ENCODE measurements at regions not wholly inside any gene's neighbourhood (a gene's known extent, or its start where the extent isn't known, plus 50 kb on each side); places are given as distances from the start of the nearest gene placed in this dataset.

DNA sequence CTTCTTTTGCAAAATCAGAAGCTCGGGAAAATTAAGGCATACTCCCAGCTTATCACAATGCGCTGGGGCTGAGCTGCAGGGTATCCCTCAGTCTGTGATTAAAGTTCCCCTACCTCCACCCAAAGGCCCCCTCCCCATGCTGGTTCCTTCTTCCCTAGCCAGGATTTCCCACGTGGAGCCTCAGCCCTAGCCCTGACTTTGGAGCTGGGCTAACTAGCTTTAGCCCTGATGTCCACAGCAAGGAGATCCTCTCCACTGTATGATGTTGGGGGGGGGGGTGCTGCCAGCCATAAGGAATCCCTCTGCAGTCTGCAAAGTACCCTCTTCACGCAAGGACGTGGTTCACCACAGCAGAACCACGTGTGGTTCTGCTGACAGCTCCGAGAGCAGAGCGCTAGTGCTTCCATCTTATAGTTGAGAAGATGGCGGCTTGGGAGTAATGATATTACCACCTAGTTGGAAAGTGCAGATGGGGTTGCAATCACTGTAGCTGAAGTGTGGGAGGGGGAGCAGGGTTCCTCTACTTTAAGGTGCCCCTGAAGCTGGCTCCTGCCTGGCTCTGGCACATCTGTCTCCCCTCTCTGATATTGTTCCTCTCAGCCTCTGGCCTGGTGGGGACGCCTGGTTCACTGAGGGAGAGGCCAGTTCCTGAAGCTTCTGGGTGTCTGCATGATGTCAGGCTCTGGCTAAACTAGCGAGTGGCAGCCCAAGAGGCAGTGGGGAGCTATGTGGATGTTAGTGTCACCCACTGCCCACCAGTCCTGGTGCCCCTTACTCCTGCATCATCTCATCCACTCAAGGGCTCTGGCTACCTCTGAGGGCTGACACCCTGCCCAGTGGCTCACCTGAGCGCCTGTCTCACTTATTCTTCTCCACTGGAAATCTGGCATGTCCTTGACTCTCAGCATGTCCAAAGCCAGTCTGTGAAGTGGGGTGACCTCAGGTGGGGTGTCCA is 270.7 kb downstream of the RPS24 start:
- TF ChIP-seq YY1 (IDR thresholded peaks at IDR 0.05; ENCODE audit: insufficient read depth, insufficient read length) (no peak), ZNF274 (IDR thresholded peaks at IDR 0.05; ENCODE audit: low read depth, low read length) (no peak), SUZ12 (IDR thresholded peaks at IDR 0.05; ENCODE audit: extremely low read depth, insufficient read depth, insufficient read length) (no peak)
